ENCODE measurements at regions not wholly inside any gene's neighbourhood (a gene's known extent, or its start where the extent isn't known, plus 50 kb on each side); places are given as distances from the start of the nearest gene placed in this dataset.

DNA sequence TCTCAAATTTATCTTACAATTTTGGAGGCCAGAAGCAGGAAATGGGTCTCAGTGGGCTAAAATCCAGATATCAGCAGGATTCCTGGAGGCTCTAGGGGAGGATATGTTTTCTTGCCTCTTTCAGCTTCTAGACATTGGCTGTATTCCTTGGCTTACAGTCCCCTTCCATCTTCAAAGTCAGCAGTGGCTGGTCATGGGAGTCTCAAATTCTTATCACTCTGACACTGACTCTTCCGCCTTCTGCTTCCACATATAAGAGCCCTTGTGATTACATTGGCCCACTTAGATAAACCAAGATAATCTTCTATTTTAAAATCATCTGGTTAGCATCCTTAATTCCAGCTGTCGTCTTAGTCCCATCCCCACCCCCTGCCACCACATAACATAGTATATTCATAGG lies 113.0 kb downstream of the PCDH7 start:
- no peak for TF ChIP-seq CTCF (IDR thresholded peaks at IDR 0.05; ENCODE audit: low read length)
- no peak for TF ChIP-seq EZH2 (IDR thresholded peaks at IDR 0.05; ENCODE audit: borderline replicate concordance, low read length)

Data from OCI-LY1 (cell line).